PFSK-1 (cell line): ENCODE measurements at regions not wholly inside any gene's neighbourhood (a gene's known extent, or its start where the extent isn't known, plus 50 kb on each side); places are given as distances from the start of the nearest gene placed in this dataset.

ENCODE experiments used
- FOXP2 ChIP-seq: optimal IDR thresholded peaks from 2 replicates; pipeline ENCODE3; 2011; ENCODE audit warnings: borderline replicate concordance, control low read depth, inconsistent platforms; ENCODE audit not compliant: insufficient read depth; ENCODE audit errors: extremely low read length, extremely low read depth
- POLR2AphosphoS5 ChIP-seq: IDR thresholded peaks from 2 replicates; pipeline ENCODE4 v1.6.1; 2012; ENCODE audit warnings: low read depth, mild to moderate bottlenecking, control low read depth, low read length, moderate library complexity
- SIN3A ChIP-seq: IDR thresholded peaks from 2 replicates; pipeline ENCODE4 v1.6.1; 2012; ENCODE audit warnings: mild to moderate bottlenecking, low read length, moderate library complexity, borderline replicate concordance; ENCODE audit not compliant: insufficient read depth
- TAF1 ChIP-seq: IDR thresholded peaks from 2 replicates; pipeline ENCODE4 v1.6.1; 2012; ENCODE audit warnings: low read length, control low read depth, borderline replicate concordance; ENCODE audit not compliant: insufficient read depth
- TF ChIP-seq, protein P1 (sequence below), 2 experiments: IDR thresholded peaks; 2 replicates each; pipeline versions ENCODE4 v1.6.1 to v1.8.0; 2011 to 2012; ENCODE audit warnings: low read depth in 2 of 2, low read length in 2 of 2, control low read depth in 1 of 2, inconsistent platforms in 1 of 2, mild to moderate bottlenecking in 1 of 2, moderate library complexity in 1 of 2; ENCODE audit not compliant: insufficient read depth in 1 of 2

DNA sequence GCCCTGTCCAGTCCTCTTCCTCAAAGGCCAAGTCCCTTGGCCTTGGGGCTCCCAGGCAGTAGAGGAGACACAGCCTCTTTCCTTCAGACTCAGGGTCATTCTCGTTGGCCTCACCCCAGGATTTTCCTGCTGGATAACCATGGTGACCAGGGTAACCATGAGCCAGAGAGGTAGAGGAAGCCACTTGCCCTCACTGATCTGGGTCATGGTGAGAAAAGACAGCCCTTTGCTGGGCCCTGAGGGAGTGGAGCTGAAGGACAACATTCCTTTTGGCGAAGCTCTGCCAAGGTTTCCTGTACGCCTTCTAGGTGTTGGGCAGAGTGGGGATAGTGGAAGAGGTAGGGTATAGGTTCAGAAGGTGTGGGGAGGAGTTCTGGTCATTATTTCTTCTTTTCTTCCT lies 53.1 kb upstream of the WNT4 start:
- TF ChIP-seq SIN3A (no peak), POLR2AphosphoS5 (no peak), TAF1 (no peak), FOXP2 (no peak)
- TF ChIP-seq, protein P1, sequence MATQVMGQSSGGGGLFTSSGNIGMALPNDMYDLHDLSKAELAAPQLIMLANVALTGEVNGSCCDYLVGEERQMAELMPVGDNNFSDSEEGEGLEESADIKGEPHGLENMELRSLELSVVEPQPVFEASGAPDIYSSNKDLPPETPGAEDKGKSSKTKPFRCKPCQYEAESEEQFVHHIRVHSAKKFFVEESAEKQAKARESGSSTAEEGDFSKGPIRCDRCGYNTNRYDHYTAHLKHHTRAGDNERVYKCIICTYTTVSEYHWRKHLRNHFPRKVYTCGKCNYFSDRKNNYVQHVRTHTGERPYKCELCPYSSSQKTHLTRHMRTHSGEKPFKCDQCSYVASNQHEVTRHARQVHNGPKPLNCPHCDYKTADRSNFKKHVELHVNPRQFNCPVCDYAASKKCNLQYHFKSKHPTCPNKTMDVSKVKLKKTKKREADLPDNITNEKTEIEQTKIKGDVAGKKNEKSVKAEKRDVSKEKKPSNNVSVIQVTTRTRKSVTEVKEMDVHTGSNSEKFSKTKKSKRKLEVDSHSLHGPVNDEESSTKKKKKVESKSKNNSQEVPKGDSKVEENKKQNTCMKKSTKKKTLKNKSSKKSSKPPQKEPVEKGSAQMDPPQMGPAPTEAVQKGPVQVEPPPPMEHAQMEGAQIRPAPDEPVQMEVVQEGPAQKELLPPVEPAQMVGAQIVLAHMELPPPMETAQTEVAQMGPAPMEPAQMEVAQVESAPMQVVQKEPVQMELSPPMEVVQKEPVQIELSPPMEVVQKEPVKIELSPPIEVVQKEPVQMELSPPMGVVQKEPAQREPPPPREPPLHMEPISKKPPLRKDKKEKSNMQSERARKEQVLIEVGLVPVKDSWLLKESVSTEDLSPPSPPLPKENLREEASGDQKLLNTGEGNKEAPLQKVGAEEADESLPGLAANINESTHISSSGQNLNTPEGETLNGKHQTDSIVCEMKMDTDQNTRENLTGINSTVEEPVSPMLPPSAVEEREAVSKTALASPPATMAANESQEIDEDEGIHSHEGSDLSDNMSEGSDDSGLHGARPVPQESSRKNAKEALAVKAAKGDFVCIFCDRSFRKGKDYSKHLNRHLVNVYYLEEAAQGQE (IDR thresholded peaks at IDR 0.05; ENCODE audit: insufficient read depth in 1 of 2, low read depth in 2 of 2, low read length in 2 of 2): no peak

GRCh38 chr1:22196641-22197040 lies 53.7 kb upstream of the WNT4 start:
- no peak for TF ChIP-seq SIN3A
- TF ChIP-seq, protein P1 (IDR thresholded peaks at IDR 0.05; ENCODE audit: insufficient read depth in 1 of 2, low read depth in 2 of 2, low read length in 2 of 2): no peak
- no peak for TF ChIP-seq FOXP2
- TF ChIP-seq POLR2AphosphoS5: no peak
- TF ChIP-seq TAF1: no peak

DNA sequence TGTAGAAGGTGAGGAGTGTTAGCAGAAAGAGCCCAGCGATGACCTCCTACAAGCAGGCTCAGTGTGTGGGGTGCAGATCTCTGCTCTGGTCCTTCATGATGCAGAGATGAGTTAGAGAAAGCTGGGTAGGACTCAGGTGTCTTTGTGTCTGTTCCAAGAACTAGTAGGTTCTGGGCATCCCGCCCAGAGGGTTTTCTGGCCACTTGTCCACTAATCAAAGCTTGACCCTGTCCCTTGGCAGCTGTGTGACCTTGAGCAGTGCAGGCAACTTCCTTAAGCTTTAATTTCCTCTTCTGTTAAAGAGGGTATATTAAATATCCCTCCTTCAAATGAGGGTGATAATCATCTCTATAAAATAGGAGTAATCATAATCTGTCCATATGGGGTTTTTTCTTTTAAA lies 54.7 kb upstream of the WNT4 start:
- TF ChIP-seq FOXP2 (no peak), SIN3A (no peak), POLR2AphosphoS5 (no peak), TAF1 (no peak)
- TF ChIP-seq, protein P1 (IDR thresholded peaks at IDR 0.05; ENCODE audit: insufficient read depth in 1 of 2, low read depth in 2 of 2, low read length in 2 of 2): no peak

DNA sequence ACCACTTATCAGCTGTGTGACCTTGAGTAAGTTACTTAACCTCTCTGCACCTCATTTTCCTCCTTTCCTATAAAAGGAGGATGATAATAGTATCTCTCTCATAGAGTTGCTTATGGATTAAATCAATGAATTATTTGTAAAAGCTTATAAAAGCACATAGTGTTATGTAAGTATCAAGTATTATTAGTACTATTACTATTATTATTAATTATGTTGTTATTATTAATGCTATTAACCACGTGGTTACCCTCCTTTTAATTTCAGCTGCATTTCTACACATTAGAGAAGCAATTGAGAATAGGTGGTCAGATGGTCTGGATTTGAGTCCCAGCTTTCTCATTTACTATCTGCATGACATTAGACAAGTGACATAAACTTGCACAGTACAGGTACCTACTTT lies 58.1 kb upstream of the WNT4 start:
- TF ChIP-seq TAF1: no peak
- TF ChIP-seq, protein P1 (IDR thresholded peaks at IDR 0.05; ENCODE audit: insufficient read depth in 1 of 2, low read depth in 2 of 2, low read length in 2 of 2): no peak
- TF ChIP-seq POLR2AphosphoS5: no peak
- TF ChIP-seq SIN3A: no peak
- no peak for TF ChIP-seq FOXP2

- no peak for TF ChIP-seq FOXP2
- TF ChIP-seq SIN3A: no peak
- TF ChIP-seq, protein P1 (IDR thresholded peaks at IDR 0.05; ENCODE audit: insufficient read depth in 1 of 2, low read depth in 2 of 2, low read length in 2 of 2): no peak
- no peak for TF ChIP-seq POLR2AphosphoS5
- no peak for TF ChIP-seq TAF1
Measured at GRCh38 chr1:22203335-22203734, 60.4 kb upstream of the WNT4 start.
